HG03095 (cell line): ENCODE measurements at regions not wholly inside any gene's neighbourhood (a gene's known extent, or its start where the extent isn't known, plus 50 kb on each side); places are given as distances from the start of the nearest gene placed in this dataset.
"Not testable (repeated sequence)": the region's sequence is repeated elsewhere in the genome, so short reads cannot be mapped to it uniquely, and the experiment has no call there.

Experiments used
- ATAC-seq: cut with Tn5 transposase; IDR thresholded peaks from one replicate; pipeline ENCODE4 v1.9.1; 2021; ENCODE audit warnings: moderate library complexity; ENCODE audit not compliant: unreplicated experiment

- ATAC-seq, result no peak
Measured at GRCh38 chr15:20348291-20348899, 193.2 kb downstream of the GOLGA6L6 start.

GRCh38 chr15:20346082-20346805 lies 195.4 kb downstream of the GOLGA6L6 start:
- no peak for ATAC-seq

GRCh38 chr15:20345401-20345958 lies 196.1 kb downstream of the GOLGA6L6 start:
- no peak for ATAC-seq

DNA sequence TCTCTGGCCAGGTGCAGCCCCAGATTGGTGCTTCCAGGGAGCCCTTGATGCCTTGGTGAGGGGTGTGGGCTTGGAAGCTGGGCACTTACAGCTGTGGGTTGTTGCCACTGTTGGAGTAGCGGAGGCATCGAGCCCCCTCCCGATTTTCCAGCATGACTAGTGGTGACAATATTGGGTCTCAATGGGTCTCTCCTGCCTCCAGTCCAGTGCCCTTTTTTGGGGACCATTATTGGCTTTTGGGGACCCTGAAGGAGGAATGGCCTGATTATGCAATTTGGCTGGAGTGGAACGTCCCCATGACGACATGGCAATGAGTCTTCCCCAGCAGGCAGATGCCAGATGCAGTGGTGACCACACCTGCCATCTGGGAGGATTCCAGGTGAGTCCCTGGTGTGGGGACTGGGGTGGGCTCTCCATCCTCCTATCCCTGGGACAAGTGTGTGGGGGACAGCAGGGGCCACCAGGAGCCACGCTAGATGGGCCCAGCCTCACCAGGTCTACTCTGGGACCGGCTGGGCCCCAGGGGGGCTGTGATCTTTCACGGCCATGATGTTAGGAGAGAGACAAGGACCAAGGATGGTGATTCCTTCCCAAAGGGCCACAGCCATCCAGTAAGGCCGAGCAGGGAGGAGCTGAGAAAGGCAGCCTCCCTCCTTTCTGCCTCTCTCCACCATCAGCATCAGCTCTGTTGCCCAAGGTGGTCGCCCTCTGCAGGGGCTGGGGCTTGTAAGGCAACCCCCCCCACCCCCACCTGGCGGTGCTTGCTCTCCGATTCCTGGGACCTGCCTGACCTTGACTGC lies 196.8 kb downstream of the GOLGA6L6 start:
- no peak for ATAC-seq

GRCh38 chr15:20343395-20344211 lies 198.0 kb downstream of the GOLGA6L6 start:
- ATAC-seq, result not testable (repeated sequence)

DNA sequence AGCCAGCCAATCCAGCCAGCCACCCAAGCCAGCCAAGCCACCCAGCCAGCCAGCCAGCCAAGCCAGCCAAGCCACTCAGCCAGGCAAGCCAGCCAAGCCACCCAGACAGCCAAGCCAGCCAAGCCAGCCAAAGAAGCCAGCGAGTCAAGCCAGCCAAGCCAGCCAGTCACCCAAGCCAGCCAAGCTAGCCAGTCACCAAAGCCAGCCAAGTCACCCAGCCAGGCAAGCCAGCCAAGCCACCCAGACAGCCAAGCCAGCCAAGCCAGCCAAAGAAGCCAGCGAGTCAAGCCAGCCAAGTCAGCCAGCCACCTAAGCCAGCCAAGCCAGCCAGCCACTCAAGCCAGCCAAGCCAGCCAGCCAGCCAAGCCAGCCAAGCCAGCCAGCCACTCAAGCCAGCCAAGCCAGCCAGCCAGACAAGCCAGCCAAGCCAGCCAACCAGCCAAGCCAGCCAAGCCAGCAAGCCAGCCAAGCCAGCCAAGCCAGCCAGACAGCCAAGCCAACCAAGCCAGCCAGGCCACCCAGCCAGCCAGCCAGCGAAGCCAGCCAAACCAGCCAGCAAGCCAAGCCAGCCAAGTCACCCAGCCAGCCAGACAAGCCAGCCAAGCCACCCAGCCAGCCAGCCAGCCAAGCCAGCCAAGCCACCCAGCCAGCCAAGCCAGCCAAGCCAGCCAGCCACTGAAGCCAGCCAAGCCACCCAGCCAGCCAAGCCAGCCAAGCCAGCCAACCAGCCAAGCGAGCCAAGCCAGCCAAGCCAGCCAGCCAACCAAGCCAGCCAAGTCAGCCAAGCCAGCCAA lies 198.8 kb downstream of the GOLGA6L6 start:
- ATAC-seq, result not testable (repeated sequence)

DNA sequence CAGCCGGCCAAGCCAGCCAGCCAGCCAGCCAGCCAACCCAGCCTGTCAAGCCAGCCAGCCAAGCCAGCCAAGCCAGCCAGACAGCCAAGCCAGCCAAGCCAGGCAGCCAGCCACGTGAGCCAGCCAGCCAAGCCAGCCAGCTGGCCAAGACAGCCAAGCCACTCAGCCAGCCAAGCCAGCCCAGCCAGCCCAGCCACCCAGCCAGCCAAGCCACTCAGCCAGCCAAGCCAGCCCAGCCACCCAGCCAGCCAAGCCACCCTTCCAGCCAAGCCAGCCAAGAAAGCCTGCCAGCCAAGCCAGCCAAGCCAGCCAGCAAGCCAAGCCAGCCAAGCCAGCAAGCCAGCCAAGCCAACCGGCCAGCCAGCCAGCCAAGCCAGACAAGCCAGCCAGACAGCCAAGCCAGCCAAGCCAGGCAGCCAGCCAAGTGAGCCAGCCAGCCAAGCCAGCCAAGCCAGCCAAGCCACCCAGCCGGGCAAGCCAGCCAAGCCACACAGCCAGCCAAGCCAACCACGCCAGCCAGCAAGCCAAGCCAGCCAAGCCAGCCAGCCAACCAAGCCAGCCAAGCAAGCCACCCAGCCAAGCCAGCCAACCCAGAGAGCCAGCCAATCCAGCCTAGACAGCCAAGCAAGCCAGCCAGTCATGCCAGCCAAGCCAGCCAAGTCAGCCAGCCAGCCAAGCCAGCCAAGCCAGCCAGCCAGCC lies 199.5 kb downstream of the GOLGA6L6 start:
- ATAC-seq, result no peak

- ATAC-seq, result no peak
Measured at GRCh38 chr15:20340931-20341661, 200.5 kb downstream of the GOLGA6L6 start.

- ATAC-seq, result no peak
Measured at GRCh38 chr15:20340331-20340811, 201.2 kb downstream of the GOLGA6L6 start.

DNA sequence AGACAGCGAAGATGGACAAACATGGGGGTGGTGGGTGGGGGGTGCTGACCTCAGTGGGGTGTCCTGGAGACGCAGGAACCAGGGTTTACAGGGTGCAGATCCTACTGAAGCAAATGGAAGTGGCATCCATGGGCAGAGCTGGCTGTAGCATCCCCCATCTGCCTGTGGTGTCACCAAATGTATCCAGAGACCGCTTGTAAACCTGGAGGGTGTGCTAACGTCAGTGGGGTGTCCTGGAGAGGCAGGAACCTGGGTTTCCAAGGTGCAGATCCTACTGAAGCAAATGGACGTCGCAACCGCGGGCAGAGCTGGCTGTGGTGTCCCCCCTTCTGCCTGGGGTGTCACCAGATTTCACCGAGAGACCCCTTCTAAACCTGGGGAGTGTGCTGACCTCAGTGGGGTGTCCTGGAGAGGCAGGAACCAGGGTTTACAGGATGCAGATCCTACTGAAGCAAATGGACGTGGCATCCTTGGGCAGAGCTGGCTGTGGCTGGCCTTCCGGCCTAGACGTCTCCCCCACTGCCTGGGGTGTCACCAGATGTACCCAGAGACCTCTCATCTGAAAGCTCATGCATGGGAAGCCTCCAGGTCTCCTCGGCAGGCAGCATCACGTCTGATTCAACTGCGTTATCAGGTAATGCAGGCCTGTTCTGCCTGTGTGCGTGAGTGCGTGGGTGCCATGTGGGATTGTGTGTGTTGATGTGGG lies 202.4 kb downstream of the GOLGA6L6 start:
- ATAC-seq, result not testable (repeated sequence)

GRCh38 chr15:20338671-20339070 lies 202.9 kb downstream of the GOLGA6L6 start:
- ATAC-seq, result not testable (repeated sequence)

GRCh38 chr15:20337238-20337637 lies 204.4 kb downstream of the GOLGA6L6 start:
- not testable (repeated sequence) for ATAC-seq

DNA sequence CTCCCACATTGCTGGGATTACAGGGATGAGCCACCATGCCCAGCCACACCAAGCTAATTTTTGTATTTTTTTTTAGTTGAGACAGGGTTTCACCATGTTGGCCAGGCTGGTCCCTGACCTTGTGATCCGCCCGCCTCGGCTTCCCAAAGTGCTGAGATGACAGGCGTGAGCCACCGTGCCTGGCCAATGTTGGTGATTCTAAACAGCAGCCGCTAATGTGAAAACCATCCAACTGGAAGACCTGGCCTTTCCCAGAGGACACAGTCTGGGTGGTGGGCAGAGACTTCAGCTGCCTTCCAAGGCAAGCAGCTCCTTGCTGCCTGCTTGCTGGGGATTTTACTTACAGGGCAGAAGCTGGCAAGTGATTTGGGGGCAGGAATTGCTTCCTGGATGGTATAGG lies 207.1 kb downstream of the GOLGA6L6 start:
- ATAC-seq, result not testable (repeated sequence)

DNA sequence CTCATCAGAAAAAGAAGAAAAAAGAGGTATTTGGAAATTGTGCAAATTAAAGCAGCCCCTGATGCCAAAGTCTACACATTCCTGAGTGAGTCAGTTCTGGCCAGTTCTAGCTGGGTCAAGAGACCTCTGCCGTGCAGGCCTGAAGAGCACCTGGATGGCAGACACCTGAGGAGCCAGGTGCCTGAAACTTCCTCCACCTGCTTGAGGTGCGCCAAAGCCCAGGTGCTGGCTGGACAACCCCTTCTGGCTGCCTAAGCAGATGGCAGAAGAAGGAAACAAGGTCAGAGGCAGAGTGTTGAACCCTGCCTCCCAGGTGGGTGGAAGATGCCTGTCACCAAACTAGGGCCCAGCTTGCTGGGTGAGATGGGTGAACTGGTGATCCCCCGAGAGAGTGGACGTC lies 215.8 kb downstream of the GOLGA6L6 start:
- ATAC-seq, result not testable (repeated sequence)

- ATAC-seq, result not testable (repeated sequence)
Measured at GRCh38 chr15:20317132-20317531, 224.5 kb downstream of the GOLGA6L6 start.

DNA sequence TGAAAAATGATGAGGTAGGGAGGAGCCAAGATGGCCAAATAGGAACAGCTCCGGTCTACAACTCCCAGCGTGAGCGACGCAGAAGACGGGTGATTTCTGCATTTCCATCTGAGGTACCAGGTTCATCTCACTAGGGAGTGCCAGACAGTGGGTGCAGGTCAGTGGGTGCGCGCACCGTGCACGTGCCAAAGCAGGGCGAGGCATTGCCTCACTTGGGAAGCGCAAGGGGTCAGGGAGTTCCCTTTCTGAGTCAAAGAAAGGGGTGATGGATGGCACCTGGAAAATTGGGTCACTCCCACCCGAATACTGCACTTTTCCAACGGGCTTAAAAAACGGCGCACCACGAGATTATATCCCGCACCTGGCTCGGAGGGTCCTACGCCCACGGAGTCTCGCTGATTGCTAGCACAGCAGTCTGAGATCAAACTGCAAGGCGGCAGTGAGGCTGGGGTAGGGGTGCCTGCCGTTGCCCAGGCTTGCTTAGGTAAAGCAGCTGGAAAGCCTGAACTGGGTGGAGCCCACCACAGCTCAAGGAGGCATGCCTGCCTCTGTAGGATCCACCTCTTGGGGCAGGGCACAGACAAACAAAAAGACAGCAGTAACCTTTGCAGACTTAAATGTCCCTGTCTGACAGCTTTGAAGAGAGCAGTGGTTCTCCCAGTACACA lies 230.5 kb downstream of the GOLGA6L6 start:
- ATAC-seq, result not testable (repeated sequence)

DNA sequence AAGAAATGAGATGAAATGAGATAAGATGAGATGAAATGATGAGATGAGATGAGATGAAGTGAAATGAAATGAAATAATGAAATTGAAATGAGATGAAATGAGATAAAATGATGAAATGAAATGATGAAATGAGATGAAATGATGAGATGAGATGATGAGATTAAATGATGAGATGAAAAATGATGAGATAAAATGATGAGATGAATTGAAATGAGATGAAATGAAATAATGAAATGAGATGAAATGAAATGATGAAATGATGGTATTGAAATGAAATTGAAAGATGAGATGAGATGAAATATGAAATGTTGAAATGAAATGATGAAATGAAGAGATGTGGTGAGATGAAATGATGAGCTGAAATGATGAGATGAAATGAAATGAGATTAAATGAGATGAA lies 231.0 kb downstream of the GOLGA6L6 start:
- ATAC-seq, result no peak
